HG02884 (cell line): ENCODE measurements at regions not wholly inside any gene's neighbourhood (a gene's known extent, or its start where the extent isn't known, plus 50 kb on each side); places are given as distances from the start of the nearest gene placed in this dataset.

Experiments used
- ATAC-seq: cut with Tn5 transposase; IDR thresholded peaks from one replicate; pipeline ENCODE4 v1.9.1; 2021; ENCODE audit warnings: mild to moderate bottlenecking, moderate library complexity; ENCODE audit not compliant: unreplicated experiment

GRCh38 chr9:1414711-1415131 is 364.6 kb downstream of the DMRT2 start:
- ATAC-seq: no peak

DNA sequence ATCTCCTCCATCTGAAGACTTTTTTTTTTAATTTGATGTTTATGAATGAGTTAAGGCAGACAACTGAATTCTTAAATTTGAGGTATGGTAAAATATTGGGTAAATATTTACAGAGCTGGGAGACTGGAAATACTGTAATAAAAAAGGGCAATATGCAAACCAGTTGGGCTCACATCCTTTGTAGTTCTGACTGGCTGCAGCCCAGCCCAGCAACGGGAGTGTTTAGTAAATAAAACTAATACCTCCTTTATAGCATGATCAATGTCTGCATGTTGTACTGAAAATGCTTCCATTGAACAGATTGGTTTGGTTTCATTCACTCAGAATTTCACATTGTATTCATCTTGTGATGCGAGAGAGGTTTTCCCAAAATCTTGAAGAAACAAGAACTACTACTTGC is 365.0 kb downstream of the DMRT2 start:
- no peak for ATAC-seq

GRCh38 chr9:1416261-1416660 is 366.1 kb downstream of the DMRT2 start:
- no peak for ATAC-seq

DNA sequence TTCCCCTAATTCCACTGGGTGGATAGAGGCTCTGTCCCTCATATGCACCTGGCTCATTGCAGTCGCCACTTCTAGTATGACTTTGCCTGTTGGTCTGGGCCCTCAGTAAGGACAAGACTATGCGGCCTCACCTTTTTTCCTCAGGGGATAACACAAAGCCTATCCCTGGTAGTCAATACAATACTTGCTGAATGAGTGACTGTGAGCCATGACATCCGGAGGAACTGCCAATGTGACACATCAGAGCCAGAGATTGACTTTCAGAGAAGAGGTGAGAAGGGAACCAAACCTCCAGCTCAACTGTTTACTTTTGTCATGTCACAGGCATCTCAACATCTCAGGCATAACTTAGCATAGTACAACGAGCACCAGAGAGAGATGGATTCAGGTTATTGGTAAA is 371.3 kb downstream of the DMRT2 start:
- ATAC-seq: no peak

GRCh38 chr9:1427875-1428274 is 377.7 kb downstream of the DMRT2 start:
- no peak for ATAC-seq

DNA sequence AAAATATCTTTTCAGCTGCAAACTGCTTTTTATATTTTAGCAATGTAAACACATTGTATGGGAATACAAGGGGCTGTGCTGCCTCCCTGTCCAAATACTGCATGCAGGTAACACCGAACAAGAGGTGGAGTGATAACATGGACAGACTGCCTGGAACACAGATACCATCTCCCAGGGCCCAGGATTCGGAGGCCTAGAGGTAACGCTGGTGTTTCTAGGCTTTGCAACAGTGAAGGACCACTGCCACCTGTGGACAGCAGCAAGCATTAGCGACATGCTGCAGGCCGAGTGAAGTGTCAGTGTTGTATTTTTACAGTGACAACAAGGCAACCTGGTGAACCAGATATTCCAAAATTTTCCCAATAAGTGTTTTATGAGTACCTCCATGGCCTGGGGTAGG is 379.1 kb downstream of the DMRT2 start:
- ATAC-seq: no peak

- no peak for ATAC-seq
These were observed 381.3 kb downstream of the DMRT2 start for GRCh38 chr9:1431461-1431860.

DNA sequence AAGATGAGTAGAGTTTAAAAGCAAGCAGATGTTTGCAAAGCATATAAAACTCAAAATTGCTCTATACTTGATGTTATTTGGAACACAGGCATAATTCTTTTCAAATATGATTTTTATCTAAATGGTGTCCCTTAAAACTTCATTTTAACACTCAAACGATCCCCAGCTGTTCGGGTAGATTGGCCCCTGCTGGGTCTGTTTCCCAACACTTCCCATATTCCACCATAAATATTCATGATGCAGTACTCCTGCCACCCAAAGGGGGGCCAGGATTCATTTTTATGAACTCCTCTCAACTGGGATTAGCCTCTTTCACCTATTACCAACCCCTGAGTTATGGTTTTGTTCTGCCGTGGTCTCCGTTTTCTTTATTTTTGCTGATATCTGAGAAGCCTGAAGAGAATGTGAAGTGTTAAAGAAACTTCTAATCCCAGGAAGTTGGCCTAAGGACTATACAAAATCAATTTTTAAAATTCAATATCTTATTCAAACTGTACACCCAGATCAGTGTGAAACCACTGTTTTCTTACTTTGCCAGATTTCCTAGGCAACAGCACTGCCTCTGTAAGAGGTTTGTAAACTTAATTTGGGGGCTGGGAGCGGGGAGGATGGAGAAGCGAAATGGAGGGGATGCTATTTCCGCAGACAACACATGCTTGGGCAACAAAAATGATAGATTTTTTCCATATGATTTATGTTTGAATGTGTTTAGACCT is 384.1 kb downstream of the DMRT2 start:
- no peak for ATAC-seq

GRCh38 chr9:1434811-1435210 is 384.7 kb downstream of the DMRT2 start:
- ATAC-seq: no peak

GRCh38 chr9:1440256-1440655 is 390.1 kb downstream of the DMRT2 start:
- ATAC-seq: no peak

- no peak for ATAC-seq
These were observed 391.9 kb downstream of the DMRT2 start for GRCh38 chr9:1442105-1442504.

GRCh38 chr9:1443450-1443849 is 393.3 kb downstream of the DMRT2 start:
- no peak for ATAC-seq

DNA sequence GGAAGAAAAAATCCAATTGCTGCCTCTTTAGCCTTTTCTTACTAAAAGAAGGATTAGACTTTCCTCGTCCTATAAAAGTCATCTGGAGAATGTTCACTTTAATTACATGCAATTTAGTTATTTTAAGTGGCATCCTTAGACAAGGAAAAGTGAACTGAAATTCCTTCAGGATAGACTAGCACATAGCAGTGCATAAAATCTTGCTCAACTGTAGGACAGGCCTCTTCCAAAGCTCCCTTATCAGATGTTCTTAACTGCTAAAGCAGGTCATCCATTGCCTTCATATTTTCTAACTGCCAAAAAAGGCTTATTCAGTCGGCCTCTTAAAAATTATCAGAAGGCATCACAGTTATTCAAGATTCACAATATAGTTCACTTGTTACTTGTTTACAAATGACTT is 396.5 kb downstream of the DMRT2 start:
- ATAC-seq: no peak

GRCh38 chr9:1453636-1454035 is 403.5 kb downstream of the DMRT2 start:
- no peak for ATAC-seq

GRCh38 chr9:1454211-1454610 is 404.1 kb downstream of the DMRT2 start:
- no peak for ATAC-seq

DNA sequence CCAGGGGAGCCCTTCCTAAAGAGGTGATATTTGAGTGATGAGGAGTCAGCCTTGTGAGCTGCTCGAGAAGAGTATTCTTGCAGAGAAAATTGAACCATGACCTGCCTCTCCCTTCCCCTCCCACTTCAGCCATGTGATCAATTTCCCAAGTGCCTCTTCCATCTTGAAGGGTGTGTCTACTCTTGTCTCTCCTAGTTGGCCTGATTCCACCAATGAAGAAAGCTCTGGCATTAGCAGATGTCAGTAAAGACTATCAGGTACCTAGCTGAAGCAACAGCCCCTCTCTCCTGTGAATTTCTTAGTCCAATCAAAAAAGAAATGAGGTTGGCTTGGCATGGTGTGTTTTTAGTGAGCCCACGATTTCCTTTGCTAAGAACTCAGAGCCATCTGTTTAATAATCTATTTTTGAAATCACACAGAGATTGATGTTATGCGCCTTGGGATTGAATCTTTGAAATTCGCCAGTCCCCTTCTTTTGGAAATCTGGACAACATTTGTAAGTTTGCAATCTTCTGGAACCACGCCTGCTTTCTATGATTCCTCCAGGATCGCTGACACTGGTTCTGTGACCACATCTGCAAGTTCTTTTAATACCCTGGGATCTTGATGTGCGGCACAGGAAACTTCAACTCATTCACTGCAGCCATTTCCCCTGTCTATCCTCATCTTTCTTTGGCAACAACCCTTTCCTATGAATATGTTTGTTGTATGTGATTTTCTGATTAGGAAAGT is 404.6 kb downstream of the DMRT2 start:
- no peak for ATAC-seq

GRCh38 chr9:1455766-1456165 is 405.6 kb downstream of the DMRT2 start:
- no peak for ATAC-seq

DNA sequence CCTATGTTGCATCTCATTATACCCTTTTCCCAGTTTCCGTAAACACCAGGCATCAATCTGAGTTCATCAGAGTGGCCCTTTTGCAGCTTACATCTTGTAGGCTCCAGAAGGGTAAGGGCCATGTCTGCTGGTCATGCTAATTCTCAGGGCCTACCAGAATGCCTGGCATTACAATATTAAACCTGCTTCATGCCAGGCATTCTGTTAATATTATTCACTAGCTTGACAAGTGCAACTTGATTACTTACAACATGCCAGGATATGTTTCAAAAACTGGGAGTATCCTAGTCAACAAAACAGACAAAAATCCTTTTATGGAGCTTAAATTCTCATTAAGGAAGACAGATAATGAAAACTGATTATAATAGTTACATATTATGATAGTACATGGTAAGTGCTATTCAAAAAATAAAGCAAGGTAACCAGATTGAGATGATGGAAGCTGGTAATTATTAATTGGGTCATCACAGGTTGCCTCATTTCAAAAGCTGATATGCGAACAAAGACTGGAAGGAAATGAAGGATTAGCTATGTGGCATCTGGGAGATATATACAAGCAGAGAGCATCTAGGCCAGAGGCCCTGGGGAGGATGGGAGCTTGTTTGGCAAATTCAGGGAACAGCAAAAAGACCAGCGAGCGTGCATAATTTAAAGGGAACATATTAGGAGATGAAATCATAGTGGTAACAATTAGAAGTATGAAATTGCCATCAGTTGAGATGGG is 406.3 kb downstream of the DMRT2 start:
- no peak for ATAC-seq

GRCh38 chr9:1457460-1457859 is 407.3 kb downstream of the DMRT2 start:
- no peak for ATAC-seq

GRCh38 chr9:1458503-1458902 is 408.3 kb downstream of the DMRT2 start:
- ATAC-seq: no peak

- ATAC-seq: no peak
These were observed 410.1 kb downstream of the DMRT2 start for GRCh38 chr9:1460143-1460769.
